ENCODE measurements at regions not wholly inside any gene's neighbourhood (a gene's known extent, or its start where the extent isn't known, plus 50 kb on each side); places are given as distances from the start of the nearest gene placed in this dataset.
"Not testable (repeated sequence)": the region's sequence is repeated elsewhere in the genome, so short reads cannot be mapped to it uniquely, and the experiment has no call there.

GRCh38 chr14:19052977-19053376 is 85.7 kb downstream of the POTEM start:
- H3K27me3 ChIP-seq; H3K27ac ChIP-seq; H3K9me3 ChIP-seq; H3K36me3 ChIP-seq; H3K4me3 ChIP-seq; H3K4me1 ChIP-seq; DNase-seq (ENCODE audit: low spot score in 2 of 2): not testable (repeated sequence)
- WGBS, 2 donors, result no CpG with 5 or more reads among the region's 15 CpGs

GRCh38 chr14:19053426-19054050 is 86.3 kb downstream of the POTEM start:
- no CpG with 5 or more reads among the region's 27 CpGs for WGBS, 2 donors
- H3K27me3 ChIP-seq; DNase-seq (ENCODE audit: low spot score in 2 of 2): not testable (repeated sequence)

GRCh38 chr14:19054108-19054721 is 87.0 kb downstream of the POTEM start:
- no CpG with 5 or more reads among the region's 27 CpGs for WGBS, 2 donors
- H3K27ac ChIP-seq; DNase-seq (ENCODE audit: low spot score in 2 of 2); H3K27me3 ChIP-seq; H3K4me1 ChIP-seq; H3K9me3 ChIP-seq; H3K4me3 ChIP-seq; H3K36me3 ChIP-seq: not testable (repeated sequence)

More at GRCh38 chr14:19053426-19054050, 86.3 kb downstream of the POTEM start:
- not testable (repeated sequence) for H3K4me3 ChIP-seq, H3K27ac ChIP-seq, H3K4me1 ChIP-seq, H3K36me3 ChIP-seq, H3K9me3 ChIP-seq

GRCh38 chr14:19054934-19055333 is 87.7 kb downstream of the POTEM start:
- not testable (repeated sequence) for H3K9me3 ChIP-seq; H3K27me3 ChIP-seq; DNase-seq (ENCODE audit: low spot score in 2 of 2); H3K27ac ChIP-seq; H3K4me3 ChIP-seq; H3K4me1 ChIP-seq; H3K36me3 ChIP-seq
- no CpG with 5 or more reads among the region's 20 CpGs for WGBS, 2 donors

- H3K36me3 ChIP-seq; DNase-seq (ENCODE audit: low spot score in 2 of 2); H3K4me3 ChIP-seq; H3K9me3 ChIP-seq; H3K27me3 ChIP-seq; H3K4me1 ChIP-seq; H3K27ac ChIP-seq: not testable (repeated sequence)
- WGBS, 2 donors, result 33 to 43% methylated on average over 2 of the region's 2 CpGs
Measured at GRCh38 chr14:19059066-19059465, 91.8 kb downstream of the POTEM start.

GRCh38 chr14:19061689-19062450 is 94.6 kb downstream of the POTEM start:
- H3K27ac ChIP-seq; DNase-seq (ENCODE audit: low spot score in 2 of 2); H3K4me1 ChIP-seq; H3K27me3 ChIP-seq; H3K4me3 ChIP-seq; H3K36me3 ChIP-seq; H3K9me3 ChIP-seq: not testable (repeated sequence)
- WGBS, 2 donors, result no CpG with 5 or more reads among the region's 34 CpGs

- no CpG with 5 or more reads among the region's 3 CpGs for WGBS, 2 donors
- not testable (repeated sequence) for H3K36me3 ChIP-seq; H3K27ac ChIP-seq; H3K27me3 ChIP-seq; H3K4me1 ChIP-seq; DNase-seq (ENCODE audit: low spot score in 2 of 2); H3K4me3 ChIP-seq; H3K9me3 ChIP-seq
Measured at GRCh38 chr14:19068957-19069356, 101.7 kb downstream of the POTEM start.

- WGBS, 2 donors, result no CpG with 5 or more reads among the region's 2 CpGs
- H3K27me3 ChIP-seq; DNase-seq (ENCODE audit: low spot score in 2 of 2); H3K36me3 ChIP-seq; H3K4me1 ChIP-seq; H3K9me3 ChIP-seq; H3K4me3 ChIP-seq; H3K27ac ChIP-seq: not testable (repeated sequence)
Measured at GRCh38 chr14:19072518-19072917, 105.3 kb downstream of the POTEM start.

GRCh38 chr14:19088632-19089031 is 121.4 kb downstream of the POTEM start:
- not testable (repeated sequence) for H3K9me3 ChIP-seq; H3K36me3 ChIP-seq; DNase-seq (ENCODE audit: low spot score in 2 of 2)

GRCh38 chr14:19093227-19093626 is 126.0 kb downstream of the POTEM start:
- not testable (repeated sequence) for H3K27me3 ChIP-seq; H3K4me1 ChIP-seq; H3K27ac ChIP-seq; H3K36me3 ChIP-seq; DNase-seq (ENCODE audit: low spot score in 2 of 2); H3K4me3 ChIP-seq
- H3K9me3 ChIP-seq, result peaks cover 0 to 13% (median 0%) of the 10 kb centered on the region in 4 donors
- WGBS, 2 donors, result no CpG with 5 or more reads among the region's 5 CpGs

More at GRCh38 chr14:19088632-19089031, 121.4 kb downstream of the POTEM start:
- not testable (repeated sequence) for H3K27me3 ChIP-seq, H3K27ac ChIP-seq, H3K4me3 ChIP-seq, H3K4me1 ChIP-seq
- WGBS, 2 donors, result 20% methylated on average over 1 of the region's 2 CpGs; no CpG with 5 or more reads in 1 of the 2 donors

- not testable (repeated sequence) for H3K27ac ChIP-seq; H3K27me3 ChIP-seq; H3K4me3 ChIP-seq; H3K4me1 ChIP-seq; DNase-seq (ENCODE audit: low spot score in 2 of 2); H3K36me3 ChIP-seq
- peaks cover 0 to 20% (median 0%) of the 10 kb centered on the region in 4 donors for H3K9me3 ChIP-seq
- 43% methylated on average over 1 of the region's 2 CpGs; no CpG with 5 or more reads in 1 of the 2 donors for WGBS, 2 donors
Measured at GRCh38 chr14:19094731-19095130, 127.5 kb downstream of the POTEM start.

GRCh38 chr14:19095167-19095566 is 127.9 kb downstream of the POTEM start:
- DNase-seq (ENCODE audit: low spot score in 2 of 2); H3K36me3 ChIP-seq; H3K4me3 ChIP-seq; H3K27ac ChIP-seq; H3K4me1 ChIP-seq; H3K27me3 ChIP-seq: not testable (repeated sequence)
- no CpG with 5 or more reads among the region's 1 CpG for WGBS, 2 donors
- H3K9me3 ChIP-seq, result peaks cover 0 to 20% (median 0%) of the 10 kb centered on the region in 4 donors

GRCh38 chr14:19096467-19096866 is 129.2 kb downstream of the POTEM start:
- not testable (repeated sequence) for DNase-seq (ENCODE audit: low spot score in 2 of 2); H3K27ac ChIP-seq; H3K27me3 ChIP-seq; H3K4me1 ChIP-seq; H3K36me3 ChIP-seq; H3K4me3 ChIP-seq
- 41 to 53% methylated on average over 1 of the region's 1 CpG for WGBS, 2 donors
- H3K9me3 ChIP-seq, result peaks cover 0 to 20% (median 0%) of the 10 kb centered on the region in 4 donors

All from tibial nerve (tissue), 4 donors.